SK-N-SH (cell line): ENCODE measurements at regions not wholly inside any gene's neighbourhood (a gene's known extent, or its start where the extent isn't known, plus 50 kb on each side); places are given as distances from the start of the nearest gene placed in this dataset.

ENCODE experiments used
- CHD2 ChIP-seq: fragments of 150-350 bp; IDR thresholded peaks from 2 replicates; pipeline ENCODE4 v1.6.1; 2018; ENCODE audit warnings: low read length; ENCODE audit not compliant: partially characterized antibody
- CTCF ChIP-seq: fragments of 200-600 bp; sonication (generic); IDR thresholded peaks from 2 replicates; pipeline ENCODE4 v1.6.1; 2017; ENCODE audit warnings: antibody characterized with exemption, mild to moderate bottlenecking, moderate library complexity
- ELF1 ChIP-seq: IDR thresholded peaks from 2 replicates; pipeline ENCODE4 v1.4.0; 2012
- EP300 ChIP-seq, 2 experiments: IDR thresholded peaks; 2 replicates each; pipeline versions ENCODE4 v1.4.0 to v1.6.1; 2012; ENCODE audit warnings: borderline replicate concordance in 1 of 2, low read depth in 1 of 2, low read length in 1 of 2
- EZH2phosphoT487 ChIP-seq: fragments of 200-600 bp; sonication (generic); IDR thresholded peaks from 2 replicates; pipeline ENCODE4 v1.6.1; 2017; ENCODE audit warnings: low read depth, mixed run types, mild to moderate bottlenecking, antibody characterized with exemption, moderate library complexity, borderline replicate concordance
- POLR2AphosphoS5 ChIP-seq: IDR thresholded peaks from 2 replicates; pipeline ENCODE4 v1.6.1; 2012; ENCODE audit warnings: low read depth, low read length
- SIN3A ChIP-seq: IDR thresholded peaks from 2 replicates; pipeline ENCODE4 v1.6.1; 2012; ENCODE audit warnings: low read depth, mild to moderate bottlenecking, low read length, moderate library complexity, borderline replicate concordance
- USF1 ChIP-seq: IDR thresholded peaks from 2 replicates; pipeline ENCODE4 v1.4.0; 2012; ENCODE audit warnings: low read depth, borderline replicate concordance
- YY1 ChIP-seq: IDR thresholded peaks from 2 replicates; pipeline ENCODE4 v1.4.0; 2012; ENCODE audit warnings: low read depth, mild to moderate bottlenecking

GRCh38 chr4:89469516-89469915 lies 161.9 kb upstream of the GPRIN3 start:
- TF ChIP-seq EZH2phosphoT487 (no peak), EP300 (IDR thresholded peaks at IDR 0.05; ENCODE audit: borderline replicate concordance in 1 of 2, low read depth in 1 of 2, low read length in 1 of 2) (no peak), CTCF (no peak), POLR2AphosphoS5 (no peak), ELF1 (no peak), CHD2 (no peak), SIN3A (no peak), USF1 (no peak), YY1 (no peak)
